Heart right ventricle (tissue), 16 donors: ENCODE measurements at regions not wholly inside any gene's neighbourhood (a gene's known extent, or its start where the extent isn't known, plus 50 kb on each side); places are given as distances from the start of the nearest gene placed in this dataset.

ENCODE experiments used
- ATAC-seq, 8 donors: fragments of 200-7000 bp; cut with Tn5 transposase; one replicate each; pipeline ENCODE4 v1.9.1; 2020; ENCODE audit warnings: mild to moderate bottlenecking in 8 of 8, moderate library complexity in 8 of 8, moderate number of reproducible peaks in 1 of 8
- DNase-seq, 2 donors: peaks; one replicate each; pipeline ENCODE4 v3.0.0-alpha.2; 2020
- H3K27ac ChIP-seq, 10 donors: fragments of 200-600 bp; sonication (generic) in 2 of 10; one replicate each; pipeline versions ENCODE4 v1.5.0 to v1.8.0; 2020 to 2022; ENCODE audit warnings: mild to moderate bottlenecking in 3 of 10
- H3K27me3 ChIP-seq, 7 donors: fragments of 200-600 bp; one replicate each; pipeline ENCODE4 v1.8.0; 2021 to 2022; ENCODE audit warnings: mild to moderate bottlenecking in 2 of 7
- H3K36me3 ChIP-seq, 9 donors: fragments of 200-600 bp; sonication (generic) in 1 of 9; one replicate each; pipeline versions ENCODE4 v1.5.0 to v1.8.0; 2020 to 2022; ENCODE audit warnings: mild to moderate bottlenecking in 2 of 9
- H3K4me1 ChIP-seq, 9 donors: fragments of 200-600 bp; sonication (generic) in 1 of 9; one replicate each; pipeline versions ENCODE4 v1.5.0 to v1.8.0; 2020 to 2022; ENCODE audit warnings: mild to moderate bottlenecking in 4 of 9
- H3K4me3 ChIP-seq, 10 donors: fragments of 200-600 bp; sonication (generic) in 2 of 10; one replicate each; pipeline versions ENCODE4 v1.5.0 to v1.8.0; 2020 to 2022; ENCODE audit warnings: mild to moderate bottlenecking in 7 of 10, moderate library complexity in 2 of 10
- H3K9me3 ChIP-seq, 11 donors: fragments of 200-600 bp in 10 of 11; sonication (generic) in 2 of 11; one replicate each; pipeline versions ENCODE4 v1.5.0 to v1.8.0; 2013 to 2022; ENCODE audit warnings: mild to moderate bottlenecking in 2 of 11, control low read depth in 1 of 11, moderate library complexity in 1 of 11
- CTCF ChIP-seq, 9 donors: fragments of 200-600 bp; sonication (generic) in 2 of 9; IDR thresholded peaks; one replicate each; pipeline versions ENCODE4 v1.5.0 to v1.8.0; 2021 to 2022; ENCODE audit warnings: antibody characterized with exemption in 9 of 9, mild to moderate bottlenecking in 5 of 9, moderate library complexity in 1 of 9
- WGBS, 2 donors: extraction: QIAGEN DNeasy Blood & Tissue Kit; methylation state at CpG; one replicate each; pipeline ENCODE4 v1.1.7; 2013; ENCODE audit warnings: inconsistent platforms in 1 of 2; 5-methylcytosine and 5-hydroxymethylcytosine counted together
- intact Hi-C, 10 donors: fragments of 100-400 bp; cut with DNase I; formaldehyde crosslinking; loops; one replicate each; pipeline versions ENCODE4 v1.11.1 to v1.14.2; 2022
- donor health status: Arrhythmogenic right ventricular cardiomyopathy.
- donor health status: ischemic (EF 13 %, LVEDD 7.1; RV severe dilation, severe dysfunction).
- donor health status: healthy with polysubstance abuse.
- donor health status: DM: no; HTN: yes; CAD: no.
- donor health status: DM: no; HTN: no; CAD: no.
- donor health status: ischemic (EF 25% LVEDD 6.9; RV normal size, moderate dysfunction).
- donor health status: ischemic (EF 25% LVEDD 5.7; RV mildly dilated, moderate dysfunction).
- donor health status: healthy.
- donor health status: DM: yes; HTN: yes; CAD: no.
- donor health status: Ischemic cardiomyopathy.
- donor health status: ischemic (EF 35%, LVEDD 5.7; RV mildly dilated, moderate dysfunction).
- donor health status: nonischemic (EF 11% LVEDD 7.7; RV severe dilation, severe dysfunction).
- donor health status: DM: yes; HTN: yes; CAD: no.
- donor health status: PGD.
- donor health status: ischemic (EF 29% LVEDD 5.4; RV normal size, mild dysfunction).
- donor health status: nonischemic (EF 23%, LVEDD 6.1; RV moderate dilation, normal function).

- DNase-seq: no peak
- Histone ChIP-seq H3K27ac (no peak overlapping the region), H3K36me3 (no peaks in the 10 kb centered on the region), H3K9me3 (peaks cover 0 to 5% (median 0%) of the 10 kb centered on the region in 11 donors), H3K4me1 (no peaks in the 10 kb centered on the region), H3K4me3 (no peak overlapping the region), H3K27me3 (peaks cover 0 to 27% (median 8%) of the 10 kb centered on the region in 7 donors)
- 63 to 70% methylated on average over 7 of the region's 7 CpGs for WGBS, 2 donors
- no peak for ATAC-seq
- TF ChIP-seq CTCF (IDR thresholded peaks at IDR 0.05): no peak
- intact Hi-C loops: no loop called here
Measured at GRCh38 chr12:112584266-112584722, 165.5 kb downstream of the PTPN11 start.

- WGBS, 2 donors: 71 to 72% methylated on average over 5 of the region's 5 CpGs
- H3K27me3 ChIP-seq: peaks cover 0 to 24% (median 5%) of the 10 kb centered on the region in 7 donors
- intact Hi-C loops: no loop called here
- DNase-seq (no peak), ATAC-seq (no peak)
- no peaks in the 10 kb centered on the region for H3K4me1 ChIP-seq
- no peak overlapping the region for H3K4me3 ChIP-seq
- H3K9me3 ChIP-seq: peaks cover 0 to 5% (median 0%) of the 10 kb centered on the region in 11 donors
- no peak for TF ChIP-seq CTCF (IDR thresholded peaks at IDR 0.05)
- no peak overlapping the region for H3K27ac ChIP-seq
- no peaks in the 10 kb centered on the region for H3K36me3 ChIP-seq
Measured at GRCh38 chr12:112586148-112586783, 167.5 kb downstream of the PTPN11 start.

- Histone ChIP-seq H3K27me3 (peaks cover 0 to 7% (median 4%) of the 10 kb centered on the region in 7 donors), H3K27ac (no peak overlapping the region), H3K9me3 (peaks cover 0 to 14% (median 0%) of the 10 kb centered on the region in 11 donors), H3K4me1 (no peaks in the 10 kb centered on the region), H3K4me3 (no peak overlapping the region), H3K36me3 (no peaks in the 10 kb centered on the region)
- TF ChIP-seq CTCF (IDR thresholded peaks at IDR 0.05): no peak
- intact Hi-C loops: no loop called here
- WGBS, 2 donors: 97 to 98% methylated on average over 1 of the region's 1 CpG
- ATAC-seq: no peak
- no peak for DNase-seq
Measured at GRCh38 chr12:112589275-112589674, 170.5 kb downstream of the PTPN11 start.

DNA sequence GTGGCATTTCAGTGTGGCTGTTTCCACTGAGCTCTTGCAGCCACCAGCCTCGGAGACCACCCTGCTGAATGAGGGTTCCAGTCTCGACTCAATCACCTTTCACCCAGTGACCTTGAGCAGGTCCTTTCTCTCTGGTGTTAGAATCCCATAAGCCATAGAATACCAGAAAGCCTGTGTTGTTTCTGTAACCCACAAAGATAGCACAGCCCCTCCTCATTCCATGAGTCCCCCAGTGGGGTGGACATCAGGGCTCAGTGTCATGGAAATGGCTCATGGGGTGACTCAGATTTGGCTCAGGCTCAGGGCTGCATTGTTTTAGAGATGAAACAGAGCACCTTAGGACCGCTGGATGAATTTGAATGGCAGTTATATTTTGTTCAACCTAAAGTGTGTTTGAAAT is 171.5 kb downstream of the PTPN11 start:
- H3K9me3 ChIP-seq: peaks cover 0 to 14% (median 0%) of the 10 kb centered on the region in 11 donors
- no peak for DNase-seq
- no peak for TF ChIP-seq CTCF (IDR thresholded peaks at IDR 0.05)
- no peak for ATAC-seq
- 22 to 31% methylated on average over 3 of the region's 3 CpGs for WGBS, 2 donors
- no peaks in the 10 kb centered on the region for H3K36me3 ChIP-seq
- intact Hi-C loops: no loop called here
- H3K27ac ChIP-seq: no peak overlapping the region
- peaks cover 0 to 7% (median 4%) of the 10 kb centered on the region in 7 donors for H3K27me3 ChIP-seq
- no peaks in the 10 kb centered on the region for H3K4me1 ChIP-seq
- H3K4me3 ChIP-seq: no peak overlapping the region
